BLaER1 treated with 17β-estradiol and CSF1 and Interleukin-3, amounts not matched to agents 10 nM and 100 nM (cell line): ENCODE measurements at regions not wholly inside any gene's neighbourhood (a gene's known extent, or its start where the extent isn't known, plus 50 kb on each side); places are given as distances from the start of the nearest gene placed in this dataset.
A peak's percentile ranks its signal among the peaks of the same experiment; 100 is the strongest.

Experiments used
- H3K27ac ChIP-seq, 11 experiments: shearing (Covaris generic); formaldehyde crosslinking; 2 replicates each; pipeline ENCODE4 v1.8.1; 2022
- H3K27me3 ChIP-seq, 11 experiments: shearing (Covaris generic); formaldehyde crosslinking; 2 replicates each; pipeline ENCODE4 v1.8.1; 2022
- H3K36me3 ChIP-seq, 11 experiments: shearing (Covaris generic); formaldehyde crosslinking; 2 replicates each; pipeline ENCODE4 v1.8.1; 2022
- H3K4me1 ChIP-seq, 10 experiments: shearing (Covaris generic); formaldehyde crosslinking; 2 replicates each; pipeline ENCODE4 v1.8.1; 2022
- H3K4me2 ChIP-seq, 11 experiments: shearing (Covaris generic); formaldehyde crosslinking; 2 replicates each; pipeline ENCODE4 v1.8.1; 2022
- H3K4me3 ChIP-seq, 10 experiments: shearing (Covaris generic); formaldehyde crosslinking; 2 replicates each; pipeline ENCODE4 v1.8.1; 2022
- H3K9ac ChIP-seq, 11 experiments: shearing (Covaris generic); formaldehyde crosslinking; 2 replicates each; pipeline ENCODE4 v1.8.1; 2022
- H3K9me3 ChIP-seq, 11 experiments: shearing (Covaris generic); formaldehyde crosslinking; replicated peaks in 1 of 11; 2 replicates each; pipeline ENCODE4 v1.8.1; 2022
- H4K20me1 ChIP-seq, 11 experiments: shearing (Covaris generic); formaldehyde crosslinking; 2 replicates each; pipeline ENCODE4 v1.8.1; 2022
- Cebpa-rat ChIP-seq, 11 experiments: shearing (Covaris generic); IDR thresholded peaks; 2 replicates each; pipeline ENCODE4 v1.8.1; 2022

DNA sequence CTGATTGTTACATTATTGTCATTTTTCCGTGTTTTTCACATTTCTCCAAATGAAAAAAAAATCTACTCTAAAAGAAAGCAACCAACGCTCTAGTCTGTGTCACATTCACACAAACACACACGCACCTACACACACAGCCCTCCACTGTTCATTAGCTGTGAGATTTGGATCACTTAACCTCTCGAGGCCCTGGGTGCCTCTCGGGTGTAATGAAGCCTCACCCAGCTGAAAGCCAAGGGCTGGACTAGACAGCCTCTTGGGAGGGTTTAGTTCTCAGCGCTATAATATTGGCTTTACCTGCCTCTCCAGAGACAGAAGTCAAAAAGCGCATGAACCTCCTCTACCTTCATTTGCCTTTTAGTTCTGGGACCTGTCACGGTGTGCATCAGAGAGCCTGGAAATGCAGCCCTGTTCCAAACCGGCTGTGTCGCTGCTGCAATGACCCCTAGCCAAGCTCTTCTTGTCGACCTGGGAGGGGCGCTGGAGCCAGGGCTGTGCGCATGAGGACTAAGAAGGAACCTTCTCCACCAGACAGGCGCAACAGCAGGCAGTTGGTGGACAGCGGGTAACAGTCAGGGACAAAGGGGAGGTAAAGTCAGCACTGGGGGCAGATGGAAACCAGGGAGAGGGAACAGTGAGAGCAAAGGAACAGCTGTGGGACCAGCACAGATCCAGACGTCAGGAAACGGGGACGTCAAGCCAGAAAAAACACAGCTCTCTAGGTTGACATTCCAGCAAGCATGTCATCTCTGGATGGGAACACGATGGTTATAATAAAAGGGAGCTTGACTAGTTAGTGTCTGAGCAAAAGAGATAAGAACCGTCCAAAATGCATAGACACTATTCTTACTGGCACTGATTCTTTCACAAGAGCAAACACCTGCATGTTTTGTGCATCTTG is 375.9 kb downstream of the EFNB2 start:
- no peak overlapping the region for H3K9ac ChIP-seq
- H3K27me3 ChIP-seq = no peaks in the 10 kb centered on the region
- no peak for TF ChIP-seq Cebpa-rat (IDR thresholded peaks at IDR 0.05)
- peaks cover 6 to 14% (median 10%) of the 10 kb centered on the region in 10 experiments; a peak in 18 of 20 replicates for H3K4me1 ChIP-seq
- no peak overlapping the region for H3K27ac ChIP-seq
- no peak overlapping the region for H3K4me2 ChIP-seq
- H3K36me3 ChIP-seq = no peaks in the 10 kb centered on the region
- H3K4me3 ChIP-seq = no peak overlapping the region
- H3K9me3 ChIP-seq = peaks cover 0 to 5% (median 0%) of the 10 kb centered on the region in 11 experiments; a peak in 3 of 22 replicates
- H4K20me1 ChIP-seq = no peaks in the 10 kb centered on the region

DNA sequence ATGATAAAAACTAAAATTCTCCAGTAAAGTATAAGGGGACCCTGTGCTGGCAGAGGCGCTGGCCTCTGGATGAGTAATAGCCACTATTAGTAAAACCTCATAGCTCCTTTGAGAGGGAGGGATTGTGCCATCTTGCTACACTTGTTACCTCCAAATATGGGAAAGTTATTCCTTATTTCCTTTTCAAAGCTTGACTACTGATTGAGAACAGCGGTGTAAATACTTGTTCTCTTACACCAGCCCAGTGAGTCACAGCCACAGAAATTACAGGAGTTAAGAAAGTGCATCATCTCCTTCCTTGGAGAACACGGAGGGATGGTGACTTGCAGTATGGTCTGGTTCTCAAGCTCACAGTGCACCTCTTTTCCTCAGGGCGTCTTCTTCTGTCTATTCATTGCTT is 379.0 kb downstream of the EFNB2 start:
- no peak for TF ChIP-seq Cebpa-rat (IDR thresholded peaks at IDR 0.05)
- Histone ChIP-seq H4K20me1 (no peaks in the 10 kb centered on the region), H3K4me3 (no peak overlapping the region), H3K9ac (no peak overlapping the region), H3K27ac (no peak overlapping the region), H3K36me3 (no peaks in the 10 kb centered on the region), H3K4me2 (no peak overlapping the region), H3K4me1 (peaks cover 6 to 14% (median 11%) of the 10 kb centered on the region in 10 experiments; a peak in 18 of 20 replicates), H3K27me3 (no peaks in the 10 kb centered on the region), H3K9me3 (peaks cover 0 to 8% (median 0%) of the 10 kb centered on the region in 11 experiments; a peak in 5 of 22 replicates)

DNA sequence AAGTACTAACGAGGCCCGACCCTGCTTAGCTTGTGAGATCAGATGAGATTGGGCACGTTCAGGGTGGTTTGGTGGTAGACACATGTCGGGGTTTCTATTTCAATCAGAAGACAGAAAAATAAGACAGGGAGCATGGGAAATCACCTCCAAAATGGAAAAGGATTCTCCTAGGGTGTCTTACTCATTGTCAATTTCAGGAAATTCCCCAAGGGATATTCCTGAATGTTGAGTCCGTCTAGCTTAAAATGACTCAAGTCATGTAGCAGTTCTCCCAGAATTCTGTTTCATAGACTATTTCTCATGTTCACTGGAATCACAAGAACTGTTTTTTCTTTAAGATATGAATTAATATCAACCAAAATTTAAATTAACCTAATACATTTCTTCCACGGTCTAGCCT is 380.1 kb downstream of the EFNB2 start:
- peaks cover 0 to 9% (median 0%) of the 10 kb centered on the region in 11 experiments; a peak in 5 of 22 replicates for H3K9me3 ChIP-seq
- no peaks in the 10 kb centered on the region for H4K20me1 ChIP-seq
- H3K9ac ChIP-seq = no peak overlapping the region
- H3K36me3 ChIP-seq = no peaks in the 10 kb centered on the region
- peaks cover 0 to 6% (median under 1%) of the 10 kb centered on the region in 10 experiments; a peak in 8 of 20 replicates for H3K4me1 ChIP-seq
- H3K4me2 ChIP-seq = no peak overlapping the region
- no peaks in the 10 kb centered on the region for H3K27me3 ChIP-seq
- no peak overlapping the region for H3K4me3 ChIP-seq
- H3K27ac ChIP-seq = no peak overlapping the region
- no peak for TF ChIP-seq Cebpa-rat (IDR thresholded peaks at IDR 0.05)

DNA sequence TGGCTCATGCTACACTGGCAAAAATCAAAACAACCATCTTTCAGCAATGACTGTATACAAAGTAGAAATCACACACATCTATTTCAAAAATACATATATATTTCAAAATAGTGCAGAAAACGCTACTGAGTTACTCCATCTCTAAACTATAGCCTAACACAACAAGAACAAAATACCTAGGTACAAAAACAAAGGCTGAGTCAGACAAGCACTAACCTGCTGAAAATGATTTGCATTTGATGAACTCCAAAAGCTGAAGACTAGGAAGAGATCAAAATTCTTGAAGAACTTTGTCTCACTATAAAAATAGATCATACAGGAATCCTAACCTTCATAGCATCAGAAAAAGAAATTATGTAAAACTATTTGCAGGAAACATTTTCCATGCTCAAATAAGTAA is 381.6 kb downstream of the EFNB2 start:
- Histone ChIP-seq H4K20me1 (no peaks in the 10 kb centered on the region), H3K4me1 (peaks cover 0 to 6% (median 0%) of the 10 kb centered on the region in 10 experiments; a peak in 2 of 20 replicates), H3K27ac (no peak overlapping the region), H3K4me3 (no peak overlapping the region), H3K9me3 (peaks cover 0 to 9% (median 0%) of the 10 kb centered on the region in 11 experiments; a peak in 5 of 22 replicates), H3K27me3 (no peaks in the 10 kb centered on the region), H3K9ac (no peak overlapping the region), H3K36me3 (no peaks in the 10 kb centered on the region), H3K4me2 (no peak overlapping the region)
- no peak for TF ChIP-seq Cebpa-rat (IDR thresholded peaks at IDR 0.05)

- Histone ChIP-seq H3K36me3 (no peaks in the 10 kb centered on the region), H4K20me1 (no peaks in the 10 kb centered on the region), H3K9me3 (peaks cover 0 to 9% (median 0%) of the 10 kb centered on the region in 11 experiments; a peak in 5 of 22 replicates), H3K27ac (no peak overlapping the region), H3K4me1 (peaks cover 0 to 6% (median 0%) of the 10 kb centered on the region in 10 experiments; a peak in 2 of 20 replicates), H3K4me2 (no peak overlapping the region), H3K27me3 (no peaks in the 10 kb centered on the region), H3K4me3 (no peak overlapping the region), H3K9ac (no peak overlapping the region)
- no peak for TF ChIP-seq Cebpa-rat (IDR thresholded peaks at IDR 0.05)
Observed at GRCh38 chr13:106153041-106153440, 382.4 kb downstream of the EFNB2 start.

GRCh38 chr13:106152047-106152446 is 383.4 kb downstream of the EFNB2 start:
- no peaks in the 10 kb centered on the region for H3K36me3 ChIP-seq
- TF ChIP-seq Cebpa-rat (IDR thresholded peaks at IDR 0.05) = no peak
- no peaks in the 10 kb centered on the region for H4K20me1 ChIP-seq
- H3K27ac ChIP-seq = no peak overlapping the region
- H3K4me2 ChIP-seq = no peak overlapping the region
- no peak overlapping the region for H3K4me3 ChIP-seq
- H3K9ac ChIP-seq = no peak overlapping the region
- peaks cover 0 to 6% (median 0%) of the 10 kb centered on the region in 10 experiments; a peak in 2 of 20 replicates for H3K4me1 ChIP-seq
- H3K27me3 ChIP-seq = no peaks in the 10 kb centered on the region
- H3K9me3 ChIP-seq = peaks cover 0 to 9% (median 0%) of the 10 kb centered on the region in 11 experiments; a peak in 5 of 22 replicates

DNA sequence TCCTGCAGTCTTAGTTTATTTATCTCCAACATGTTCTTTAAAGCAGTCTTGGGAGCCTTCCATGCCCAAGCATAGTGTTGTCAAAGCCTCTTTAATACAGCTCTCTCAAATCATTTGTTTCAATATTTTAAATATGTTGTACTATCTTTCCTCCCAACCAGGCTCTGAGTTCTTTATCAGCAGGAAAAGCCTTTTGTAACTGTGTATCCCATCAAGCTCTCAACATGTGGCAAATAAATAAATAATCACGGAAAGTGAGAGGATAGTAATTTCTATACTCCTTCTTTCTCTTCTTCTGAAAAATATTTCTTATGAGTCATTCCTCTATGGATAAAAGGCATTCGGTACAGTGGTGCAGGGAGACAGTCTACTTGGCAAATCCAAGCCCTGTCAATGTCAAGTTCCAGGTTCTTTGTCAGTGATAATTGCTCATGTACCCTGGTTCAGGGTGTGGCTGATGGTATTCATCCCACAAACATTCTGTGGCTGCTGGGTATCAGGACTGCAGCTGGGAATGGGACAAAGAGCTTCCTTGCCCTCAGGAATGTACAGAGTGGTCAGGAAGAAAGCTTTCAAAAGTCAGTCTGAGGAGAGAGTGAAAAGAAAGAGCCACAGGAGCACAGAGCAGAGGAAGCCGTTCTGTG is 384.3 kb downstream of the EFNB2 start:
- peaks cover 0 to 6% (median 0%) of the 10 kb centered on the region in 10 experiments; a peak in 3 of 20 replicates for H3K4me1 ChIP-seq
- no peak overlapping the region for H3K9ac ChIP-seq
- H3K9me3 ChIP-seq = peaks cover 0 to 9% (median 0%) of the 10 kb centered on the region in 11 experiments; a peak in 5 of 22 replicates
- H4K20me1 ChIP-seq = no peaks in the 10 kb centered on the region
- no peaks in the 10 kb centered on the region for H3K27me3 ChIP-seq
- no peaks in the 10 kb centered on the region for H3K36me3 ChIP-seq
- no peak overlapping the region for H3K4me2 ChIP-seq
- TF ChIP-seq Cebpa-rat (IDR thresholded peaks at IDR 0.05) = no peak
- H3K27ac ChIP-seq = no peak overlapping the region
- no peak overlapping the region for H3K4me3 ChIP-seq

DNA sequence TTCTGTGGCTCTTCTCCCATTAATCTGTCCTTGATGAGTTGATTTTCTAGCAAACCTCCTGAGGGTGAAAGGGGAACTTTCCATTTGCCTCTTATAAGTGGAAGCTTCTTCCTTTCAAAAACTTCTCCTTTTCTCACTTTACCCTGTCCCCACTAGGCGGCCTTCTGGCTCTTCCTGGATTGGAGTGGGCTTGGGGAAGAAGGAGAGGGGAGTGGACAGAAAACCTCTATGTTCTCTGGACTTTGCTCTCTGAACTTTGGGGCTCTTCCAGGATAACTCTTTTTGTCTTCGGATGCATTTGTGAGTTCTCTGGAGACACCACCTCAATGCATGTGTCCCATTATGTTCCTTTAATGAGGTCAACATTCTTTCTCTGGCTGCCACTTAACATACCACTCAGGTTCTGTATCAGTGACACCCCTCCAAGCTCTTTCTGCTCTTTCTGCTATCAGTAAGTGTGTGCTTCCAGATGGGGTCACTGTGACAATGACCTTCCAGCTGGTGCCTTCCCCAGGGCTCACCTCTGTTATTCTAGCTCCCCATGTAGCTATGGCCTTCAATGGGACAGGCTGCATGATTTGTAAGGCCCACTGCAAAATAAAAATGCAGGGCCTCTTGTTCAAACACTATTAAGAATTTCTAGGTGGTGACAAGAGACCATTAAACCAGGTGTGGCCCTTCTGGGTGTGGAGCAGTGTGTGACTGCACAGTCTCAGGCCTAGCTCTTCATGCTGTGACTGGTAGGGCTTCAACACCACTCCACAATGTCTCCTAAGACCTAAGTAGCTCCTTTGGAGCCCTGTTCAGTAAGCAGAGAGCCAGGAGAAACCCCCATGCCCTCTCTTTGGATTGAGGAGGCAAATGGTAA is 389.2 kb downstream of the EFNB2 start:
- Histone ChIP-seq H3K9me3 (no peaks in the 10 kb centered on the region), H3K4me1 (peaks cover 0 to 23% (median 0%) of the 10 kb centered on the region in 10 experiments; a peak in 4 of 20 replicates), H3K4me3 (no peak overlapping the region), H3K4me2 (peak overlapping the region in 2 of 11 experiments; percentile 32 to 38; a peak in 4 of 22 replicates), H4K20me1 (no peaks in the 10 kb centered on the region), H3K36me3 (no peaks in the 10 kb centered on the region), H3K9ac (no peak overlapping the region), H3K27me3 (no peaks in the 10 kb centered on the region), H3K27ac (no peak overlapping the region)
- no peak for TF ChIP-seq Cebpa-rat (IDR thresholded peaks at IDR 0.05)
